Lower leg skin (tissue), 4 donors: ENCODE measurements at regions not wholly inside any gene's neighbourhood (a gene's known extent, or its start where the extent isn't known, plus 50 kb on each side); places are given as distances from the start of the nearest gene placed in this dataset.

Experiments used
- DNase-seq, 2 donors: peaks; one replicate each; pipeline ENCODE4 v3.0.0-alpha.2; 2019; ENCODE audit warnings: low spot score in 2 of 2
- H3K4me3 ChIP-seq: fragments of 200-600 bp; sonication (generic); 2 replicates; pipeline ENCODE4 v1.5.1; 2017; ENCODE audit warnings: mild to moderate bottlenecking, low read depth; ENCODE audit not compliant: poor library complexity, severe bottlenecking
- CTCF ChIP-seq, 3 donors: fragments of 450-650 bp; IDR thresholded peaks; one replicate each; pipeline ENCODE4 v1.5.1; 2016; ENCODE audit warnings: antibody characterized with exemption in 3 of 3, mild to moderate bottlenecking in 3 of 3, moderate library complexity in 2 of 3
- POLR2A ChIP-seq, 2 donors: fragments of 450-650 bp; IDR thresholded peaks; one replicate each; pipeline ENCODE4 v1.6.1; 2016 to 2017; ENCODE audit warnings: antibody characterized with exemption in 2 of 2, mild to moderate bottlenecking in 1 of 2, moderate library complexity in 1 of 2
- WGBS, 2 donors: methylation state at CpG; one replicate each; pipeline ENCODE4 v1.1.5; 2018; 5-methylcytosine and 5-hydroxymethylcytosine counted together
- intact Hi-C: fragments of 100-400 bp; cut with DNase I; formaldehyde crosslinking; loops from one replicate; pipeline ENCODE4 v1.15.0; 2023; ENCODE audit warnings: low total_unique reads

GRCh38 chr3:150299201-150299600, 108.9 kb upstream of the TSC22D2 start:
- TF ChIP-seq POLR2A (IDR thresholded peaks at IDR 0.05): no peak
- no peak for TF ChIP-seq CTCF (IDR thresholded peaks at IDR 0.05)
- intact Hi-C loops: no loop called here
- 66 to 89% methylated on average over 2 of the region's 2 CpGs for WGBS, 2 donors
- DNase-seq: no peak
- H3K4me3 ChIP-seq: no peak overlapping the region

- intact Hi-C loops: no loop called here
- TF ChIP-seq POLR2A (IDR thresholded peaks at IDR 0.05): no peak
- no peak for TF ChIP-seq CTCF (IDR thresholded peaks at IDR 0.05)
- no peak for DNase-seq
- WGBS, 2 donors: 79 to 81% methylated on average over 3 of the region's 3 CpGs
- no peak overlapping the region for H3K4me3 ChIP-seq
Observed at GRCh38 chr3:150296966-150297365, 111.1 kb upstream of the TSC22D2 start.

GRCh38 chr3:150296123-150296735, 111.9 kb upstream of the TSC22D2 start:
- WGBS, 2 donors: 82 to 84% methylated on average over 5 of the region's 5 CpGs
- intact Hi-C loops: no loop called here
- no peak for DNase-seq

GRCh38 chr3:150293401-150294001, 114.6 kb upstream of the TSC22D2 start:
- DNase-seq: no peak
- 70 to 80% methylated on average over 7 of the region's 7 CpGs for WGBS, 2 donors
- no peak for TF ChIP-seq POLR2A (IDR thresholded peaks at IDR 0.05)
- no peak for TF ChIP-seq CTCF (IDR thresholded peaks at IDR 0.05)
- intact Hi-C loops: no loop called here
- H3K4me3 ChIP-seq: no peak overlapping the region

More at GRCh38 chr3:150296123-150296735, 111.9 kb upstream of the TSC22D2 start:
- TF ChIP-seq POLR2A (IDR thresholded peaks at IDR 0.05) (no peak), CTCF (IDR thresholded peaks at IDR 0.05) (no peak)
- no peak overlapping the region for H3K4me3 ChIP-seq

GRCh38 chr3:150292891-150293290, 115.2 kb upstream of the TSC22D2 start:
- WGBS, 2 donors: 91 to 93% methylated on average over 4 of the region's 4 CpGs
- intact Hi-C loops: no loop called here
- no peak overlapping the region for H3K4me3 ChIP-seq
- no peak for DNase-seq
- TF ChIP-seq POLR2A (IDR thresholded peaks at IDR 0.05): no peak
- TF ChIP-seq CTCF (IDR thresholded peaks at IDR 0.05): no peak

- TF ChIP-seq CTCF (IDR thresholded peaks at IDR 0.05) (no peak), POLR2A (IDR thresholded peaks at IDR 0.05) (no peak)
- no peak overlapping the region for H3K4me3 ChIP-seq
- no peak for DNase-seq
- intact Hi-C loops: no loop called here
Observed at GRCh38 chr3:150291515-150291914, 116.6 kb upstream of the TSC22D2 start.
